ENCODE measurements at regions not wholly inside any gene's neighbourhood (a gene's known extent, or its start where the extent isn't known, plus 50 kb on each side); places are given as distances from the start of the nearest gene placed in this dataset.
A peak's percentile ranks its signal among the peaks of the same experiment; 100 is the strongest.

- H3K4me1 ChIP-seq (ENCODE audit: control insufficient read depth, insufficient read depth, low read length) = peaks cover 10% of the 10 kb centered on the region
- H3K9me3 ChIP-seq (ENCODE audit: control insufficient read depth in 2 of 2, low read length in 2 of 2) = no peaks in the 10 kb centered on the region
- no peaks in the 10 kb centered on the region for H3K27me3 ChIP-seq (ENCODE audit: control insufficient read depth in 1 of 2, insufficient read depth in 2 of 2, low read length in 2 of 2)
Measured at GRCh38 chr6:15882345-15882744, 219.5 kb upstream of the DTNBP1 start.

GRCh38 chr6:15881150-15881549 lies 218.3 kb upstream of the DTNBP1 start:
- Histone ChIP-seq H3K27ac (ENCODE audit: low read length) (no peak overlapping the region), H3K9ac (ENCODE audit: low read length in 2 of 2) (no peak overlapping the region), H3K27me3 (ENCODE audit: control insufficient read depth in 1 of 2, insufficient read depth in 2 of 2, low read length in 2 of 2) (no peaks in the 10 kb centered on the region), H3K4me3 (ENCODE audit: low read length in 2 of 2) (no peak overlapping the region), H3K36me3 (ENCODE audit: control insufficient read depth in 2 of 2, insufficient read depth in 2 of 2, low read length in 2 of 2) (no peaks in the 10 kb centered on the region), H3K9me3 (ENCODE audit: control insufficient read depth in 2 of 2, low read length in 2 of 2) (no peaks in the 10 kb centered on the region), H3K4me1 (ENCODE audit: control insufficient read depth, insufficient read depth, low read length) (peaks cover 10% of the 10 kb centered on the region)

More at GRCh38 chr6:15882345-15882744, 219.5 kb upstream of the DTNBP1 start:
- Histone ChIP-seq H3K9ac (ENCODE audit: low read length in 2 of 2) (no peak overlapping the region), H3K4me3 (ENCODE audit: low read length in 2 of 2) (no peak overlapping the region), H3K36me3 (ENCODE audit: control insufficient read depth in 2 of 2, insufficient read depth in 2 of 2, low read length in 2 of 2) (no peaks in the 10 kb centered on the region), H3K27ac (ENCODE audit: low read length) (no peak overlapping the region)

- Histone ChIP-seq H3K27ac (ENCODE audit: low read length) (peak overlapping the region; percentile 64), H3K4me1 (ENCODE audit: control insufficient read depth, insufficient read depth, low read length) (peaks cover 10% of the 10 kb centered on the region), H3K4me3 (ENCODE audit: low read length in 2 of 2) (peak overlapping the region in 1 of 2 donors; percentile 49), H3K9me3 (ENCODE audit: control insufficient read depth in 2 of 2, low read length in 2 of 2) (no peaks in the 10 kb centered on the region), H3K9ac (ENCODE audit: low read length in 2 of 2) (peak overlapping the region in 1 of 2 donors; percentile 29), H3K27me3 (ENCODE audit: control insufficient read depth in 1 of 2, insufficient read depth in 2 of 2, low read length in 2 of 2) (no peaks in the 10 kb centered on the region), H3K36me3 (ENCODE audit: control insufficient read depth in 2 of 2, insufficient read depth in 2 of 2, low read length in 2 of 2) (no peaks in the 10 kb centered on the region)
Measured at GRCh38 chr6:15880262-15880973, 217.6 kb upstream of the DTNBP1 start.

GRCh38 chr6:15879371-15880261 lies 216.8 kb upstream of the DTNBP1 start:
- Histone ChIP-seq H3K4me3 (ENCODE audit: low read length in 2 of 2) (peak overlapping the region in 1 of 2 donors; percentile 49), H3K9ac (ENCODE audit: low read length in 2 of 2) (peak overlapping the region in 1 of 2 donors; percentile 29), H3K4me1 (ENCODE audit: control insufficient read depth, insufficient read depth, low read length) (peaks cover 10% of the 10 kb centered on the region), H3K27me3 (ENCODE audit: control insufficient read depth in 1 of 2, insufficient read depth in 2 of 2, low read length in 2 of 2) (no peaks in the 10 kb centered on the region), H3K36me3 (ENCODE audit: control insufficient read depth in 2 of 2, insufficient read depth in 2 of 2, low read length in 2 of 2) (no peaks in the 10 kb centered on the region), H3K9me3 (ENCODE audit: control insufficient read depth in 2 of 2, low read length in 2 of 2) (no peaks in the 10 kb centered on the region), H3K27ac (ENCODE audit: low read length) (peak overlapping the region; percentile 64)

- Histone ChIP-seq H3K4me1 (ENCODE audit: control insufficient read depth, insufficient read depth, low read length) (peaks cover 10% of the 10 kb centered on the region), H3K27ac (ENCODE audit: low read length) (no peak overlapping the region), H3K9ac (ENCODE audit: low read length in 2 of 2) (no peak overlapping the region), H3K9me3 (ENCODE audit: control insufficient read depth in 2 of 2, low read length in 2 of 2) (no peaks in the 10 kb centered on the region), H3K4me3 (ENCODE audit: low read length in 2 of 2) (no peak overlapping the region), H3K27me3 (ENCODE audit: control insufficient read depth in 1 of 2, insufficient read depth in 2 of 2, low read length in 2 of 2) (no peaks in the 10 kb centered on the region), H3K36me3 (ENCODE audit: control insufficient read depth in 2 of 2, insufficient read depth in 2 of 2, low read length in 2 of 2) (no peaks in the 10 kb centered on the region)
Measured at GRCh38 chr6:15877231-15877630, 214.4 kb upstream of the DTNBP1 start.

GRCh38 chr6:15876406-15876805 lies 213.6 kb upstream of the DTNBP1 start:
- no peaks in the 10 kb centered on the region for H3K27me3 ChIP-seq (ENCODE audit: control insufficient read depth in 1 of 2, insufficient read depth in 2 of 2, low read length in 2 of 2)
- no peak overlapping the region for H3K9ac ChIP-seq (ENCODE audit: low read length in 2 of 2)
- peaks cover 10% of the 10 kb centered on the region for H3K4me1 ChIP-seq (ENCODE audit: control insufficient read depth, insufficient read depth, low read length)
- no peaks in the 10 kb centered on the region for H3K36me3 ChIP-seq (ENCODE audit: control insufficient read depth in 2 of 2, insufficient read depth in 2 of 2, low read length in 2 of 2)
- no peak overlapping the region for H3K4me3 ChIP-seq (ENCODE audit: low read length in 2 of 2)
- H3K27ac ChIP-seq (ENCODE audit: low read length) = no peak overlapping the region
- H3K9me3 ChIP-seq (ENCODE audit: control insufficient read depth in 2 of 2, low read length in 2 of 2) = no peaks in the 10 kb centered on the region

- Histone ChIP-seq H3K4me3 (ENCODE audit: low read length in 2 of 2) (no peak overlapping the region), H3K4me1 (ENCODE audit: control insufficient read depth, insufficient read depth, low read length) (peaks cover 10% of the 10 kb centered on the region), H3K9me3 (ENCODE audit: control insufficient read depth in 2 of 2, low read length in 2 of 2) (no peaks in the 10 kb centered on the region), H3K36me3 (ENCODE audit: control insufficient read depth in 2 of 2, insufficient read depth in 2 of 2, low read length in 2 of 2) (no peaks in the 10 kb centered on the region), H3K9ac (ENCODE audit: low read length in 2 of 2) (no peak overlapping the region), H3K27me3 (ENCODE audit: control insufficient read depth in 1 of 2, insufficient read depth in 2 of 2, low read length in 2 of 2) (no peaks in the 10 kb centered on the region), H3K27ac (ENCODE audit: low read length) (no peak overlapping the region)
Measured at GRCh38 chr6:15875797-15876196, 213.0 kb upstream of the DTNBP1 start.

- no peak overlapping the region for H3K4me3 ChIP-seq (ENCODE audit: low read length in 2 of 2)
Measured at GRCh38 chr6:15874821-15875220, 212.0 kb upstream of the DTNBP1 start.

GRCh38 chr6:15874326-15874725 lies 211.5 kb upstream of the DTNBP1 start:
- Histone ChIP-seq H3K27me3 (ENCODE audit: control insufficient read depth in 1 of 2, insufficient read depth in 2 of 2, low read length in 2 of 2) (no peaks in the 10 kb centered on the region), H3K9ac (ENCODE audit: low read length in 2 of 2) (no peak overlapping the region), H3K36me3 (ENCODE audit: control insufficient read depth in 2 of 2, insufficient read depth in 2 of 2, low read length in 2 of 2) (no peaks in the 10 kb centered on the region), H3K27ac (ENCODE audit: low read length) (no peak overlapping the region), H3K4me1 (ENCODE audit: control insufficient read depth, insufficient read depth, low read length) (no peaks in the 10 kb centered on the region), H3K4me3 (ENCODE audit: low read length in 2 of 2) (no peak overlapping the region), H3K9me3 (ENCODE audit: control insufficient read depth in 2 of 2, low read length in 2 of 2) (no peaks in the 10 kb centered on the region)

More at GRCh38 chr6:15874821-15875220, 212.0 kb upstream of the DTNBP1 start:
- H3K9me3 ChIP-seq (ENCODE audit: control insufficient read depth in 2 of 2, low read length in 2 of 2) = no peaks in the 10 kb centered on the region
- no peak overlapping the region for H3K27ac ChIP-seq (ENCODE audit: low read length)
- H3K9ac ChIP-seq (ENCODE audit: low read length in 2 of 2) = no peak overlapping the region
- H3K27me3 ChIP-seq (ENCODE audit: control insufficient read depth in 1 of 2, insufficient read depth in 2 of 2, low read length in 2 of 2) = no peaks in the 10 kb centered on the region
- H3K4me1 ChIP-seq (ENCODE audit: control insufficient read depth, insufficient read depth, low read length) = peaks cover 5% of the 10 kb centered on the region
- H3K36me3 ChIP-seq (ENCODE audit: control insufficient read depth in 2 of 2, insufficient read depth in 2 of 2, low read length in 2 of 2) = no peaks in the 10 kb centered on the region

GRCh38 chr6:15872241-15873103 lies 209.6 kb upstream of the DTNBP1 start:
- Histone ChIP-seq H3K9ac (ENCODE audit: low read length in 2 of 2) (no peak overlapping the region), H3K9me3 (ENCODE audit: control insufficient read depth in 2 of 2, low read length in 2 of 2) (no peaks in the 10 kb centered on the region), H3K4me3 (ENCODE audit: low read length in 2 of 2) (no peak overlapping the region), H3K4me1 (ENCODE audit: control insufficient read depth, insufficient read depth, low read length) (no peaks in the 10 kb centered on the region), H3K27me3 (ENCODE audit: control insufficient read depth in 1 of 2, insufficient read depth in 2 of 2, low read length in 2 of 2) (no peaks in the 10 kb centered on the region), H3K27ac (ENCODE audit: low read length) (no peak overlapping the region), H3K36me3 (ENCODE audit: control insufficient read depth in 2 of 2, insufficient read depth in 2 of 2, low read length in 2 of 2) (no peaks in the 10 kb centered on the region)

All from stomach smooth muscle (tissue), 2 donors.